GM12878 (cell line): ENCODE measurements at regions not wholly inside any gene's neighbourhood (a gene's known extent, or its start where the extent isn't known, plus 50 kb on each side); places are given as distances from the start of the nearest gene placed in this dataset.

Source experiments
- ATAC-seq: fragments of 200-7000 bp; cut with Tn5 transposase; 3 replicates; pipeline ENCODE4 v1.9.1; 2020; ENCODE audit warnings: mild to moderate bottlenecking, moderate library complexity
- BruUV-seq: library from RNA; stranded (reverse); fragments of 400-500 nt; replicated peaks from 2 replicates; lab custom pipeline; 2021; lab: Mats Ljungman, UMichigan
- CTCF ChIA-PET: fragments of 300-600 bp; sonication (Branson Sonifier 250); formaldehyde crosslinking; extraction: SDS; loops from one replicate; lab custom pipeline; 2021; ENCODE audit warnings: inconsistent platforms; lab: Yijun Ruan, JAX
- POLR2A ChIA-PET: fragments of 350-600 bp; formaldehyde crosslinking; extraction: SDS; loops from one replicate; lab custom pipeline; 2021; ENCODE audit warnings: inconsistent platforms; lab: Charles Lee
- RAD21 ChIA-PET: fragments of 300-600 bp; sonication (Branson Sonifier 250); formaldehyde crosslinking; loops from one replicate; lab custom pipeline; 2023; ENCODE audit warnings: antibody characterized with exemption; ENCODE audit not compliant: unreplicated experiment; lab: Charles Lee
- SMC1A ChIA-PET: fragments of 300-600 bp; sonication (Branson Sonifier 250); formaldehyde crosslinking; loops from one replicate; lab custom pipeline; 2023; ENCODE audit not compliant: unreplicated experiment, uncharacterized antibody; lab: Charles Lee
- DNase-seq: peaks from one replicate; pipeline ENCODE4 v3.0.0-alpha.2; 2011; ENCODE audit warnings: low read depth, low spot score
- FAIRE-seq: peaks from 3 replicates; lab custom pipeline; 2011; peaks lifted over from hg19 to GRCh38; lab: Jason Lieb, UNC
- H2AFZ ChIP-seq: 2 replicates; pipeline ENCODE4 v1.6.0; 2011; ENCODE audit warnings: low read depth, low read length, control low read depth; ENCODE audit not compliant: control insufficient read depth
- H3K27ac ChIP-seq: 2 replicates; pipeline ENCODE4 v1.5.1; 2011; ENCODE audit warnings: control low read depth; ENCODE audit not compliant: control insufficient read depth, insufficient read depth
- H3K27me3 ChIP-seq, 2 experiments: replicated peaks in 1 of 2; 2 replicates each; pipeline versions ENCODE4 v1.6.0 to v1.6.1; 2011; ENCODE audit warnings: low read length in 1 of 2; ENCODE audit not compliant: control insufficient read depth in 2 of 2, insufficient read depth in 2 of 2
- H3K36me3 ChIP-seq, 2 experiments: 2 replicates each; pipeline ENCODE4 v1.5.1; 2011; ENCODE audit warnings: low read length in 1 of 2; ENCODE audit not compliant: control insufficient read depth in 2 of 2, insufficient read depth in 2 of 2
- H3K4me1 ChIP-seq: 2 replicates; pipeline ENCODE4 v1.6.1; 2011; ENCODE audit warnings: mild to moderate bottlenecking, low read length, moderate library complexity, mixed read lengths; ENCODE audit not compliant: control insufficient read depth, insufficient read depth
- H3K4me2 ChIP-seq: 2 replicates; pipeline ENCODE4 v1.6.0; 2011; ENCODE audit warnings: control low read depth; ENCODE audit not compliant: control insufficient read depth, insufficient read depth
- H3K4me3 ChIP-seq: fragments of 200-600 bp; sonication (generic); 2 replicates; pipeline ENCODE4 v1.5.1; 2016
- H3K79me2 ChIP-seq: 2 replicates; pipeline ENCODE4 v1.6.0; 2011; ENCODE audit warnings: low read length; ENCODE audit not compliant: control insufficient read depth, insufficient read depth
- H3K9ac ChIP-seq: 2 replicates; pipeline ENCODE4 v1.8.0; 2011; ENCODE audit warnings: low read length, control low read depth, mixed read lengths; ENCODE audit not compliant: control insufficient read depth, insufficient read depth
- H3K9me3 ChIP-seq: replicated peaks from 3 replicates; pipeline ENCODE4 v1.5.1; 2011; ENCODE audit warnings: mild to moderate bottlenecking, low read length; ENCODE audit not compliant: control insufficient read depth, insufficient read depth
- H4K20me1 ChIP-seq: 2 replicates; pipeline ENCODE4 v1.6.0; 2011; ENCODE audit not compliant: control insufficient read depth, insufficient read depth
- BHLHE40 ChIP-seq, 2 experiments: fragments of 450-650 bp in 1 of 2; IDR thresholded peaks; 2 replicates each; pipeline ENCODE4 v1.6.1; 2011 to 2017; ENCODE audit warnings: low read depth in 2 of 2, borderline replicate concordance in 1 of 2, improper control_type of control experiment in 1 of 2, low read length in 1 of 2, mild to moderate bottlenecking in 1 of 2
- BMI1 ChIP-seq: fragments of 450-650 bp; IDR thresholded peaks from 2 replicates; pipeline ENCODE4 v1.6.1; 2016; ENCODE audit warnings: mild to moderate bottlenecking, moderate library complexity, borderline replicate concordance
- HDAC6 ChIP-seq: fragments of 200-600 bp; sonication (generic); IDR thresholded peaks from one replicate; pipeline ENCODE4 v1.8.0; 2017; ENCODE audit warnings: antibody characterized with exemption; ENCODE audit not compliant: unreplicated experiment
- IKZF2 ChIP-seq, 2 experiments: fragments of 450-650 bp; IDR thresholded peaks; 2 replicates each; pipeline ENCODE4 v1.6.1; 2017; ENCODE audit warnings: mild to moderate bottlenecking in 2 of 2, moderate library complexity in 2 of 2
- KAT2A ChIP-seq: conservative IDR thresholded peaks from 2 replicates; pipeline ENCODE4 v1.6.1; 2011; ENCODE audit warnings: low read depth, low read length; ENCODE audit not compliant: control insufficient read depth
- KDM1A ChIP-seq: fragments of 200-600 bp; sonication (generic); IDR thresholded peaks from 2 replicates; pipeline ENCODE4 v1.6.1; 2016; ENCODE audit warnings: borderline replicate concordance
- POLR2A ChIP-seq: IDR thresholded peaks from 2 replicates; pipeline ENCODE4 v1.6.1; 2011; ENCODE audit warnings: low read depth, mild to moderate bottlenecking, low read length
- POLR2AphosphoS5 ChIP-seq: IDR thresholded peaks from 2 replicates; pipeline ENCODE4 v1.6.1; 2011; ENCODE audit warnings: mild to moderate bottlenecking, low read length, inconsistent platforms
- RBBP5 ChIP-seq: fragments of 200-600 bp; sonication (generic); conservative IDR thresholded peaks from 2 replicates; pipeline ENCODE4 v1.6.1; 2016
- RELA ChIP-seq: fragments of 450-650 bp; IDR thresholded peaks from 2 replicates; pipeline ENCODE4 v1.8.0; 2014; ENCODE audit warnings: borderline replicate concordance; ENCODE audit not compliant: partially characterized antibody
- ZBED1 ChIP-seq: IDR thresholded peaks from 2 replicates; pipeline ENCODE4 v1.6.1; 2016; ENCODE audit warnings: borderline replicate concordance
- ZSCAN29 ChIP-seq: fragments of 450-650 bp; IDR thresholded peaks from 2 replicates; pipeline ENCODE4 v1.6.1; 2017; ENCODE audit warnings: mild to moderate bottlenecking, moderate library complexity
- WGBS: methylation state at CpG from one replicate; pipeline ENCODE4 v1.1.6; 2016; ENCODE audit warnings: low lambda C conversion rate; ENCODE audit not compliant: insufficient replicate concordance, insufficient coverage; ENCODE audit errors: missing lambda C conversion rate; 5-methylcytosine and 5-hydroxymethylcytosine counted together
- in situ Hi-C: fragments of 300-500 bp; cut with MboI; formaldehyde crosslinking; loops from 9 replicates; pipeline ENCODE4 v1.14.3; 2018; ENCODE audit warnings: mixed read lengths
- intact Hi-C: fragments of 100-400 bp; cut with micrococcal nuclease; formaldehyde crosslinking; loops from one replicate; pipeline ENCODE4 v1.14.2; 2022; ENCODE audit not compliant: unreplicated experiment
- TF ChIP-seq, protein P1 (sequence below): fragments of 450-650 bp; conservative IDR thresholded peaks from 2 replicates; pipeline ENCODE4 v1.6.1; 2017; ENCODE audit warnings: mild to moderate bottlenecking, moderate library complexity
- TF ChIP-seq, protein P2 (sequence below): IDR thresholded peaks from 2 replicates; pipeline ENCODE4 v1.6.1; 2011; ENCODE audit warnings: low read depth, mild to moderate bottlenecking, low read length, moderate library complexity, borderline replicate concordance; ENCODE audit errors: extremely low read depth
- TF ChIP-seq, protein P3 (sequence below): fragments of 450-650 bp; IDR thresholded peaks from 2 replicates; pipeline ENCODE4 v1.6.1; 2017; ENCODE audit warnings: low read depth, mild to moderate bottlenecking, moderate library complexity

DNA sequence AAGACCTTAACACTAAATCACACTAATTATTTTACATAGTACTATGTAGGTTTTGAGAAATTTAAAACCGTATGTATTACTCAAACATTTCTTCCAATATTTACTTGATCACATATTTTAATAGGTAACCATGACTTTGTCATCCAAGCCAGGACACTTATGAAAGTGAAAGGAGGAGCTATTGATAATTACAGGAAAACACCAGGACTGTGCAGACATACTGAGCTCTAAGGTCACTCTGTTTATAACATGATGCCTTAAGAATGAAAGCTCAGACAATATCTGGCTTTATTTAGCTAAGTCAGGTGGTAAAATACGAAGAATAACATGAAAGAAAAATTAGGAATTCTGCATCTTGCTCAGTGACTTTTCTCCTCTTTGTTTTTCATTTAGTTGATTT, 216.0 kb upstream of the NANOGP8 start (continued):
- TF ChIP-seq, protein P1, sequence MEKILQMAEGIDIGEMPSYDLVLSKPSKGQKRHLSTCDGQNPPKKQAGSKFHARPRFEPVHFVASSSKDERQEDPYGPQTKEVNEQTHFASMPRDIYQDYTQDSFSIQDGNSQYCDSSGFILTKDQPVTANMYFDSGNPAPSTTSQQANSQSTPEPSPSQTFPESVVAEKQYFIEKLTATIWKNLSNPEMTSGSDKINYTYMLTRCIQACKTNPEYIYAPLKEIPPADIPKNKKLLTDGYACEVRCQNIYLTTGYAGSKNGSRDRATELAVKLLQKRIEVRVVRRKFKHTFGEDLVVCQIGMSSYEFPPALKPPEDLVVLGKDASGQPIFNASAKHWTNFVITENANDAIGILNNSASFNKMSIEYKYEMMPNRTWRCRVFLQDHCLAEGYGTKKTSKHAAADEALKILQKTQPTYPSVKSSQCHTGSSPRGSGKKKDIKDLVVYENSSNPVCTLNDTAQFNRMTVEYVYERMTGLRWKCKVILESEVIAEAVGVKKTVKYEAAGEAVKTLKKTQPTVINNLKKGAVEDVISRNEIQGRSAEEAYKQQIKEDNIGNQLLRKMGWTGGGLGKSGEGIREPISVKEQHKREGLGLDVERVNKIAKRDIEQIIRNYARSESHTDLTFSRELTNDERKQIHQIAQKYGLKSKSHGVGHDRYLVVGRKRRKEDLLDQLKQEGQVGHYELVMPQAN = no peak
- no peak for TF ChIP-seq HDAC6

DNA sequence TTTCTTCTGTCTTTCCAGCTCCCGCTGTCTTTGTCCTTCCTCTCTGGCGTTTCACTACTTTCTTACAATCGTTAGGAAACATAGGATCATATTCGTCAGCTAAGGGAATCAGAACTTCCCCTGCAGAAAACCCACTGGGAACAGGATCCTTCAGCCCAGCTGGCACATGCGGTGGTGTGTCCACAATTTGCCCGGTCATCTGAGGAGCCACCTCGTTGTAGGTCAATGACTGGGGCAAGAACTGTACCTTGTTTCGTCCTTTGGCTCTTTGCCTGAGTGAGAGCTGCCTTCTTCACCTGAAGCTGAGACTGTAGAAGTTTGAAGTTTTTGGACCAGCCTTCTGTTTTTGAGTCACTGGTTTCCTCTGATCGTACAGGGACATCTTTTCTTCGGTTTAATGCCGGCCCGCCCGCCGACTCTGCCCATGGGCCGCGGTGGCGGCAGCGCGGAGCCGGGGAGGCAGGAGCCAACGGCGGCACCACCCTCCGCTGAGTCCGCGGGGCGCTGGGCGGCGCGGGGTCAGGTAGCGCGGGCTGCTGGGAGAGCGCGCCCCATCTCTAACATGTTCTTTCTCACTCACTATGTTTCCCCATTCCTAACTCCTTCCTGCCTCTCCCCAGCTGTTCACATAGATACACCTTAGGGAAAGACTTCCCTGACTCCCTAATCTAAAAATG, 214.1 kb upstream of the NANOGP8 start:
- RAD21 ChIA-PET = no interaction called here
- no peak overlapping the region for H3K27ac ChIP-seq
- ATAC-seq (no peak), FAIRE-seq (no peak), DNase-seq (no peak)
- TF ChIP-seq ZBED1 = no peak
- TF ChIP-seq ZSCAN29 = no peak
- no peak for TF ChIP-seq IKZF2 (IDR thresholded peaks at IDR 0.05)
- no peak for TF ChIP-seq KAT2A
- no peak for TF ChIP-seq RBBP5
- no peak for TF ChIP-seq KDM1A
- TF ChIP-seq BMI1 = no peak
- TF ChIP-seq, protein P2, sequence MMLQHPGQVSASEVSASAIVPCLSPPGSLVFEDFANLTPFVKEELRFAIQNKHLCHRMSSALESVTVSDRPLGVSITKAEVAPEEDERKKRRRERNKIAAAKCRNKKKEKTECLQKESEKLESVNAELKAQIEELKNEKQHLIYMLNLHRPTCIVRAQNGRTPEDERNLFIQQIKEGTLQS = no peak
- no peak for TF ChIP-seq POLR2AphosphoS5
- TF ChIP-seq BHLHE40 (IDR thresholded peaks at IDR 0.05; ENCODE audit: borderline replicate concordance in 1 of 2, low read depth in 2 of 2, low read length in 1 of 2) = no peak
- TF ChIP-seq POLR2A = no peak
- TF ChIP-seq, protein P3, sequence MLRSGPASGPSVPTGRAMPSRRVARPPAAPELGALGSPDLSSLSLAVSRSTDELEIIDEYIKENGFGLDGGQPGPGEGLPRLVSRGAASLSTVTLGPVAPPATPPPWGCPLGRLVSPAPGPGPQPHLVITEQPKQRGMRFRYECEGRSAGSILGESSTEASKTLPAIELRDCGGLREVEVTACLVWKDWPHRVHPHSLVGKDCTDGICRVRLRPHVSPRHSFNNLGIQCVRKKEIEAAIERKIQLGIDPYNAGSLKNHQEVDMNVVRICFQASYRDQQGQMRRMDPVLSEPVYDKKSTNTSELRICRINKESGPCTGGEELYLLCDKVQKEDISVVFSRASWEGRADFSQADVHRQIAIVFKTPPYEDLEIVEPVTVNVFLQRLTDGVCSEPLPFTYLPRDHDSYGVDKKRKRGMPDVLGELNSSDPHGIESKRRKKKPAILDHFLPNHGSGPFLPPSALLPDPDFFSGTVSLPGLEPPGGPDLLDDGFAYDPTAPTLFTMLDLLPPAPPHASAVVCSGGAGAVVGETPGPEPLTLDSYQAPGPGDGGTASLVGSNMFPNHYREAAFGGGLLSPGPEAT = no peak
- TF ChIP-seq RELA = no peak
- TF ChIP-seq HDAC6 = no peak
- intact Hi-C loops (no loop called here), in situ Hi-C loops (no loop called here)
- WGBS = 88% methylated on average over 33 of the region's 33 CpGs
- SMC1A ChIA-PET = no interaction called here
- no peaks in the 10 kb centered on the region for H3K79me2 ChIP-seq
- BruUV-seq = no TSS peak
- no peaks in the 10 kb centered on the region for H4K20me1 ChIP-seq
- CTCF ChIA-PET = no interaction called here
- H3K27me3 ChIP-seq = no peaks in the 10 kb centered on the region
- no peak overlapping the region for H3K9ac ChIP-seq
- no peaks in the 10 kb centered on the region for H3K9me3 ChIP-seq
- no peaks in the 10 kb centered on the region for H3K36me3 ChIP-seq
- POLR2A ChIA-PET = no interaction called here
- no peak overlapping the region for H3K4me3 ChIP-seq
- H3K4me2 ChIP-seq = no peak overlapping the region
- no peaks in the 10 kb centered on the region for H3K4me1 ChIP-seq
- H2AFZ ChIP-seq = no peak overlapping the region
